ENCODE measurements at regions not wholly inside any gene's neighbourhood (a gene's known extent, or its start where the extent isn't known, plus 50 kb on each side); places are given as distances from the start of the nearest gene placed in this dataset.
"Not testable (repeated sequence)": the region's sequence is repeated elsewhere in the genome, so short reads cannot be mapped to it uniquely, and the experiment has no call there.

DNA sequence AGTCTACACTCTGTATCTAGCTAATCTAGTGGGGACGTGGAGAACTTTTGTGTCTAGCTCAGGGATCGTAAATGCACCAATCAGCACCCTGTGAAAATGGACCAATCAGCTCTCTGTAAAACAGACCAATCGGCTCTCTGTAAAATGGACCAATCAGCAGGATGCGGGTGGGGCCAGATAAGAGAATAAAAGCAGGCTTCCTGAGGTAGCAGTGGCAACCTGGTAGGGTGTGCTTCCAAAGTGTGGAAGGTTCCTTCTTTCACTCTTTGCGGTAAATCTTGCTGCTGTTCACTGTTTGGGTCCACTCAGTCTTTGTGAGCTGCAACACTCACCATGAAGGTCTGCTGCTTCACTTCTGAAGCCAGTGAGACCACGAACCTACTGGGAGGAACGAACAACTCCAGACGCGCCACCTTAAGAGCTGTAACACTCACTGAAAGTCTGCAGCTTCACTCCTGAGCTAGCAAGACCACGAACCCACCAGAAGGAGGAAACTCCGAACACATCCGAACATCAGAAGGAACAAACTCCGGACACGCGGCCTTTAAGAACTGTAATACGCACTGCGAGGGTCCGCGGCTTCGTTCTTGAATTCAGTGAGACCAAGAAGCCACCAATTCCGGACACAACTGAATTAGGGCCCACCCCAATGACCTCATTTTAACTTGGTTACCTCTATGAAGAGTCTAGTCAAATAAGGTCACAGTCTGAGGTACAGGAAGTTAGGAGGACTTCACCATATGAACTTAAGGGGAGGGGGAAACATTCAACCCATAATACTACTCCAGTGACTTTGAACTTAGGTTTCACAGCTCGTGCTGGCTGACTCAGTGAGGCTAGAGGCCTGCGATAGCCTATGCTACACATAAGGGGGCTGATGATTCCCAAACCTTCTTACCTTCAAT, 59.8 kb upstream of the LPGAT1 start:
- H3K4me1 ChIP-seq (replicated peaks), result not testable (repeated sequence)

DNA sequence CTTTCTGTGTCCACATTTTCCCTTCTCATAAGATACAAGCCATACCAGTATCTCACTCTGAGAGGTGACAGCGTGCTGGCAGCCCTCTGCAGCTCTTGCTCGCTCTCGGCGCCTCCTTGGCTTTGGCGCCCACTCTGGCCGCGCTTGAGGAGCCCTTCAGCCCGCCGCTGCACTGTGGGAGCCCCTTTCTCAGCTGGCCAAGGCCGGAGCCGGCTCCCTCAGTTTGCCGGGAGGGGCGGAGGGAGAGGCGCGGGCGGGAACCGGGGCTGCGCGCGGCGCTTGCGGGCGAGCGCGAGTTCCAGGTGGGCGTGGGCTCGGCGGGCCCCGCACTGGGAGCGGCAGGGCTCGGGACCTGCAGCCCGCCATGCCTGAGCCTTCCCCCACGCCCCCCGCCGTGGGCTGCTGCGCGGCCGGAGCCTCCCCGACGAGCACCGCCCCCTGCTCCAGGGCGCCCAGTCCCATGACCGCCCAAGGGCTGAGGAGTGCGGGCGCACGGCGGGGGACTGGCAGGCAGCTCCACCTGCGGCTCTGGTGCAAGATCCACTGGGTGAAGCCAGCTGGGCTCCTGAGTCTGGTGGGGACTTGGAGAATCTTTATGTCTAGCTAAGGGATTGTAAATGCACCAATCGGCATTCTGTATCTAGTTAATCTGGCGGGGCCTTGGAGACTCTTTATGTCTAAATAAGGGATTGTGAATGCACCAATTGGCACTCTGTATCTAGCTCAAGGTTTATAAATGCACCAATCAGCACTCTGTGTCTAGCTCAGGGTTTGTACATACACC, 58.9 kb upstream of the LPGAT1 start:
- not testable (repeated sequence) for DNase-seq (ENCODE audit: low read depth in 1 of 2, low spot score in 2 of 2); H3K36me3 ChIP-seq
- peak overlapping the region; percentile 19 for H3K4me3 ChIP-seq

More for the DNA sequence above, 59.8 kb upstream of the LPGAT1 start:
- H3K9me3 ChIP-seq (replicated peaks); H3K36me3 ChIP-seq; H3K27me3 ChIP-seq (replicated peaks); DNase-seq (ENCODE audit: low read depth in 1 of 2, low spot score in 2 of 2); H3K27ac ChIP-seq; H3K4me3 ChIP-seq: not testable (repeated sequence)

DNA sequence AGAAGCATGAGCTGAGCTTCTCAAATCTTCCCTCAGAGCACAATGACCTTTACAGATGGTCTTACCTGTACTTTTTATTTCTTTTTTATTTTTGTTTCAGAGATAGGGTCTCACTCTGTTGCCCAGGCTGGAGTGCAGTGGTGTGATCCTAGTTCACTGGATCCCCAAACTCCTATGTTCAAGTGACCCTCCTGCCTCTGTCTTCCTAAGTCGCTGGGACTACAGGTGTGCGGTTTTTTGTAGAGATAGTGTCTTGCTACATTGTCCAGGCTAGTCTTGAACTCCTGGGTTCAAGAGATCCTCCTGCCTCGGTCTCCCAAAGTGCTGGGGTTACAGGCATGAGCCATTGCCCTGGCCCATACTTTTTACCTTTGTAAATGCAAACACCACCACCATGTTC, 56.0 kb upstream of the LPGAT1 start:
- H3K36me3 ChIP-seq, result no peaks in the 10 kb centered on the region
- no peaks in the 10 kb centered on the region for H3K9me3 ChIP-seq (replicated peaks)
- no peak overlapping the region for H3K27ac ChIP-seq
- H3K4me3 ChIP-seq, result no peak overlapping the region
- no peaks in the 10 kb centered on the region for H3K27me3 ChIP-seq (replicated peaks)
- H3K4me1 ChIP-seq (replicated peaks), result no peaks in the 10 kb centered on the region
- DNase-seq (ENCODE audit: low read depth in 1 of 2, low spot score in 2 of 2), result no peak

More for the DNA sequence above, 58.9 kb upstream of the LPGAT1 start:
- not testable (repeated sequence) for H3K27ac ChIP-seq; H3K27me3 ChIP-seq (replicated peaks); H3K9me3 ChIP-seq (replicated peaks); H3K4me1 ChIP-seq (replicated peaks)

DNA sequence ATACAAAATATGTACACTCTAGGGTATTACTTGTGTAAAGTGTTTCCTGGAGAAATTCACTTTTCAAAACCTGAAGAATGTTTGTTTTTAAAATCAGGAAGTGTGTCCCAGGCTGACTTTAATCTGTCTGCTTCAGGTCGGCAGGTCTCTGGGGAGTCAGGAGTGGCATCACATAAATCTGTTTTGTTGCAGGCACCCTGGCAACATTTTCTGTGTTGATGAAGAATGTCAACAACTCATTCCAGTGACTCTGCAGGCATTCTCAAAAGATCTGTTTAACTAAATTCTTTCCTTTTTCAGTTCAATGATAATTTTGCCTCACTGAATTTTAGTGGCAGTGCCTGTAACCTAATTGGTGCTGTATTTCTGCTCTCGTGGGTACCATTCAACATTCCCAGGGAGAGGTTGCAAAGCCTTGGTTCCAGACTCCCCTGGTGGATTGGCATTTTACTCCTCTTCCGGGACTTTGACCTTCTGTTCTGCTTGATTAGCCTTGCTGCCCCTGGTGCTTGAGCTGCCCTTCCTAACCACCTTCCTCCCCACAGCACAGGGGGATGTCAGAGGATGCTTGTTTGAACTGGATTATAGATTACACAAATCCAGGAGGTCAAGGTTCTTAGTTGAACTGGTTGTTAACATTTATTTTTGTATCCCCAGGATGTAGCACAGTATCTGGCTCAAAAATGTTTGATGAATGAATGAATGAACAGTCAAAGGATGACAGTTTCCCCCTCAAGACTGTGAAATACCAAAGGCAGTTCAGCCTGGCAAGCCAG, 55.4 kb upstream of the LPGAT1 start:
- Histone ChIP-seq H3K36me3 (no peaks in the 10 kb centered on the region), H3K9me3 (replicated peaks) (no peaks in the 10 kb centered on the region), H3K27me3 (replicated peaks) (no peaks in the 10 kb centered on the region), H3K27ac (no peak overlapping the region), H3K4me3 (no peak overlapping the region), H3K4me1 (replicated peaks) (no peaks in the 10 kb centered on the region)
- DNase-seq (ENCODE audit: low read depth in 1 of 2, low spot score in 2 of 2), result no peak

DNA sequence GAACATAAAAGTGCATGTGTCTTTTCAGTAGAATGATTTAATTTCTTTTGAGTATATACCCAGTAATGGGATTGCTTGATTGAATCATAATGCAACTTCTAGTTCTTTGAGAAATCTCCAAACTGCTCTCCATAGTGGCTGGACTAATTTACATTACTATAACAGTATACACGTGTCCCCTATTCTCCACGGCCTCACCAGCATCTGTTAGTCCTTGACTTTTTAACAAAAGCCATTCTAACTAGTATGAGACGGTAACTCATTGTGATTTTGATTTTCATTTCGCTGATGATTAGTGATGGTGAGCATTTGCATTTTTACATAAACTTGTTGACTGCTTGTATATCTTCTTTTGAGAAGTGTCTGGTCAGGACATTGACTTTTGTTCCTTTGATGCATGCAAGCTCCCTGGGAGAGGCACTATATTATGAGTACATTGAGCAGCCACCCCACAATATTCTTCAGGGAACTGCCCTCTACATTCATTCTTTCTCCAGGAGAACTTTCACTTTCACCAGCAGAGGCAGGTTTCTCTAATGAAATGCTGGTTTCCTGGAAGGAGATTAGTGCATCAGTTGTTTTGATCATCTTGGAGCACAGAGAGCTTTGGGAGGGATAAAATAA, 51.9 kb upstream of the LPGAT1 start:
- Histone ChIP-seq H3K4me1 (replicated peaks) (no peaks in the 10 kb centered on the region), H3K9me3 (replicated peaks) (no peaks in the 10 kb centered on the region), H3K36me3 (no peaks in the 10 kb centered on the region), H3K4me3 (no peak overlapping the region), H3K27me3 (replicated peaks) (no peaks in the 10 kb centered on the region), H3K27ac (no peak overlapping the region)
- no peak for DNase-seq (ENCODE audit: low read depth in 1 of 2, low spot score in 2 of 2)
